PC-9 (cell line): ENCODE measurements at regions not wholly inside any gene's neighbourhood (a gene's known extent, or its start where the extent isn't known, plus 50 kb on each side); places are given as distances from the start of the nearest gene placed in this dataset.

Source experiments
- BruUV-seq: library from RNA; stranded (reverse); fragments of 400-500 nt; replicated peaks from 2 replicates; lab custom pipeline; 2021; lab: Mats Ljungman, UMichigan
- CTCF ChIA-PET: fragments of 300-600 bp; sonication (Branson Sonifier 250); formaldehyde crosslinking; loops from one replicate; lab custom pipeline; 2022; ENCODE audit warnings: antibody characterized with exemption; lab: Charles Lee
- POLR2A ChIA-PET: fragments of 300-600 bp; sonication (Branson Sonifier 250); formaldehyde crosslinking; loops from one replicate; lab custom pipeline; 2022; ENCODE audit warnings: antibody characterized with exemption; ENCODE audit not compliant: unreplicated experiment; lab: Charles Lee
- DNase-seq, 2 experiments: peaks; one replicate each; pipeline versions ENCODE4 v3.0.0 to v3.0.0-alpha.2; 2015 to 2022; ENCODE audit warnings: mixed read lengths in 1 of 2
- H2AFZ ChIP-seq: fragments of 200-600 bp; sonication (generic); 2 replicates; pipeline ENCODE4 v1.8.1; 2017; ENCODE audit warnings: antibody characterized with exemption
- H3F3A ChIP-seq: fragments of 200-600 bp; sonication (generic); 2 replicates; pipeline ENCODE4 v1.8.1; 2017; ENCODE audit warnings: antibody characterized with exemption, mild to moderate bottlenecking, low read depth; ENCODE audit not compliant: insufficient read depth
- H3K27ac ChIP-seq: fragments of 200-600 bp; sonication (generic); 2 replicates; pipeline ENCODE4 v1.6.1; 2016; ENCODE audit warnings: mixed run types
- H3K27me3 ChIP-seq: fragments of 200-600 bp; sonication (generic); 2 replicates; pipeline ENCODE4 v1.6.1; 2016; ENCODE audit warnings: low read depth, mixed run types; ENCODE audit not compliant: insufficient read depth
- H3K36me3 ChIP-seq: fragments of 200-600 bp; sonication (generic); 2 replicates; pipeline ENCODE4 v1.6.1; 2016; ENCODE audit warnings: low read depth, mixed run types
- H3K4me1 ChIP-seq: fragments of 200-600 bp; sonication (generic); replicated peaks from 2 replicates; pipeline ENCODE4 v1.6.1; 2016; ENCODE audit warnings: mixed run types; ENCODE audit not compliant: insufficient read depth
- H3K4me2 ChIP-seq: fragments of 200-600 bp; sonication (generic); 2 replicates; pipeline ENCODE4 v1.6.1; 2017; ENCODE audit warnings: mixed run types
- H3K4me3 ChIP-seq: fragments of 200-600 bp; sonication (generic); 2 replicates; pipeline ENCODE4 v1.6.1; 2016; ENCODE audit warnings: mixed run types
- H3K79me2 ChIP-seq: fragments of 200-600 bp; sonication (generic); 2 replicates; pipeline ENCODE4 v1.6.1; 2017; ENCODE audit warnings: low read depth, mixed run types
- H3K9me2 ChIP-seq: fragments of 200-600 bp; sonication (generic); 2 replicates; pipeline ENCODE4 v1.8.1; 2017; ENCODE audit warnings: mild to moderate bottlenecking; ENCODE audit not compliant: insufficient read depth
- H3K9me3 ChIP-seq: fragments of 200-600 bp; sonication (generic); 2 replicates; pipeline ENCODE4 v1.8.1; 2016; ENCODE audit warnings: low read depth; ENCODE audit not compliant: insufficient read depth
- H4K20me1 ChIP-seq: fragments of 200-600 bp; sonication (generic); 2 replicates; pipeline ENCODE4 v1.8.1; 2017; ENCODE audit not compliant: insufficient read depth
- EZH2 ChIP-seq: fragments of 200-600 bp; sonication (generic); IDR thresholded peaks from 2 replicates; pipeline ENCODE4 v1.8.0; 2017; ENCODE audit warnings: antibody characterized with exemption, low read depth
- intact Hi-C: fragments of 100-400 bp; cut with micrococcal nuclease; formaldehyde crosslinking; loops from one replicate; pipeline ENCODE4 v1.10.0; 2022; ENCODE audit not compliant: unreplicated experiment
- TF ChIP-seq, protein P1 (sequence below): fragments of 200-600 bp; sonication (generic); conservative IDR thresholded peaks from 2 replicates; pipeline ENCODE4 v1.6.1; 2017; ENCODE audit warnings: mixed run types, antibody characterized with exemption, mild to moderate bottlenecking, moderate library complexity

DNA sequence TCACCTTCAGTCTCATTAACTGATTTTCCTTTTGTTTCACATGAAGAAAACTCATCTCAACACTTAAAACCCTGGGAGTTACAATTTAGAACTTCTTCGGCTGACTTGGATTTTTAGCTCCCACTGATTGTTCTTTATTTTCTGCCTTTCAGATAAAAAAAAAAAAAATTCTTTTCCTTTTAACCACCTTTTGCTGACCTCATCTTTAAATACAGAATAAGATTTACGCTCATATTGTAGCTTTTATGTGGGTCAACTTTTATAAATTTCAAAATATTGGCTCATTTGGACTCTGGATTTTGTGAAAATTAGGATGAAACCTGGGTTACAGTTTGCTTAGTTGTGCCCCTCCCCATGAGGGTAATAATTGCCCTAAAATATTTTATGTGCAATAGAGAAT, 659.3 kb downstream of the ZNF674 start:
- H3K4me3 ChIP-seq = no peak overlapping the region
- intact Hi-C loops = no loop called here
- ChIA-PET CTCF (no interaction called here), POLR2A (no interaction called here)
- H3K79me2 ChIP-seq = no peaks in the 10 kb centered on the region
- H3K4me2 ChIP-seq = no peak overlapping the region
- no peaks in the 10 kb centered on the region for H3K36me3 ChIP-seq
- DNase-seq = no peak
- H3K4me1 ChIP-seq = no peaks in the 10 kb centered on the region
- no peaks in the 10 kb centered on the region for H3K9me2 ChIP-seq
- H4K20me1 ChIP-seq = no peaks in the 10 kb centered on the region
- no peaks in the 10 kb centered on the region for H3K27me3 ChIP-seq
- TF ChIP-seq, protein P1, sequence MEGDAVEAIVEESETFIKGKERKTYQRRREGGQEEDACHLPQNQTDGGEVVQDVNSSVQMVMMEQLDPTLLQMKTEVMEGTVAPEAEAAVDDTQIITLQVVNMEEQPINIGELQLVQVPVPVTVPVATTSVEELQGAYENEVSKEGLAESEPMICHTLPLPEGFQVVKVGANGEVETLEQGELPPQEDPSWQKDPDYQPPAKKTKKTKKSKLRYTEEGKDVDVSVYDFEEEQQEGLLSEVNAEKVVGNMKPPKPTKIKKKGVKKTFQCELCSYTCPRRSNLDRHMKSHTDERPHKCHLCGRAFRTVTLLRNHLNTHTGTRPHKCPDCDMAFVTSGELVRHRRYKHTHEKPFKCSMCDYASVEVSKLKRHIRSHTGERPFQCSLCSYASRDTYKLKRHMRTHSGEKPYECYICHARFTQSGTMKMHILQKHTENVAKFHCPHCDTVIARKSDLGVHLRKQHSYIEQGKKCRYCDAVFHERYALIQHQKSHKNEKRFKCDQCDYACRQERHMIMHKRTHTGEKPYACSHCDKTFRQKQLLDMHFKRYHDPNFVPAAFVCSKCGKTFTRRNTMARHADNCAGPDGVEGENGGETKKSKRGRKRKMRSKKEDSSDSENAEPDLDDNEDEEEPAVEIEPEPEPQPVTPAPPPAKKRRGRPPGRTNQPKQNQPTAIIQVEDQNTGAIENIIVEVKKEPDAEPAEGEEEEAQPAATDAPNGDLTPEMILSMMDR = no peak
- no peak for TF ChIP-seq EZH2
- no peaks in the 10 kb centered on the region for H3F3A ChIP-seq
- no peak overlapping the region for H2AFZ ChIP-seq
- H3K9me3 ChIP-seq = no peaks in the 10 kb centered on the region
- BruUV-seq = no TSS peak
- no peak overlapping the region for H3K27ac ChIP-seq

DNA sequence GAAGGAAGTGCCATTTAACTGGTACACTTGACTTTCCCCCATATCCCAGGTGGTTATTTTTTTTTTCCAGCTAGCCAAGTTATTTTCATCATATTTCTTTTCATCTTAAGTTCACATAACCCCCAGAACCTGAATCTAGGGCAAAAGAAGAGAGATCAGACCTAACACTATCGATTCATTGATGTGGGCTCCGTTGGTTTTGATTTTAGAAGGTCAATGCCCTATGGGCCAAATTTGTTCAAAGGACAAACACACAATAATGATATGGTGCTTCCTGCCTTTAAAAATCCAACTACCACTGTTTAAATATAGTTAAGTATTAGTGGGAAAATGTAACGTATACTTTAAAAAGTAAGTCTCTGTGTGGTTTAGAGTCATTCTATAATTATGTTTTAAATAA, 665.7 kb downstream of the ZNF674 start:
- Histone ChIP-seq H3K27ac (no peak overlapping the region), H4K20me1 (no peaks in the 10 kb centered on the region), H3K9me3 (no peaks in the 10 kb centered on the region), H2AFZ (no peak overlapping the region), H3K4me1 (no peaks in the 10 kb centered on the region), H3K4me2 (no peak overlapping the region), H3K9me2 (no peaks in the 10 kb centered on the region), H3K4me3 (no peak overlapping the region), H3K27me3 (no peaks in the 10 kb centered on the region), H3K36me3 (no peaks in the 10 kb centered on the region), H3K79me2 (no peaks in the 10 kb centered on the region), H3F3A (no peaks in the 10 kb centered on the region)
- no TSS peak for BruUV-seq
- POLR2A ChIA-PET = no interaction called here
- intact Hi-C loops = no loop called here
- TF ChIP-seq, protein P1 = no peak
- TF ChIP-seq EZH2 = no peak
- CTCF ChIA-PET = no interaction called here
- no peak for DNase-seq

- H3K27me3 ChIP-seq = no peaks in the 10 kb centered on the region
- H3K4me2 ChIP-seq = no peak overlapping the region
- H3K27ac ChIP-seq = no peak overlapping the region
- H3K4me3 ChIP-seq = no peak overlapping the region
- intact Hi-C loops = no loop called here
- no peaks in the 10 kb centered on the region for H3F3A ChIP-seq
- H3K36me3 ChIP-seq = no peaks in the 10 kb centered on the region
- no peak for TF ChIP-seq EZH2
- TF ChIP-seq, protein P1 = no peak
- no peaks in the 10 kb centered on the region for H4K20me1 ChIP-seq
- ChIA-PET POLR2A (no interaction called here), CTCF (no interaction called here)
- no TSS peak for BruUV-seq
- H3K4me1 ChIP-seq = no peaks in the 10 kb centered on the region
- H2AFZ ChIP-seq = no peak overlapping the region
- no peak for DNase-seq
- no peaks in the 10 kb centered on the region for H3K9me3 ChIP-seq
- H3K79me2 ChIP-seq = no peaks in the 10 kb centered on the region
- H3K9me2 ChIP-seq = no peaks in the 10 kb centered on the region
These were observed 669.0 kb downstream of the ZNF674 start for GRCh38 chrX:45876206-45876605.
